ENCODE measurements at regions not wholly inside any gene's neighbourhood (a gene's known extent, or its start where the extent isn't known, plus 50 kb on each side); places are given as distances from the start of the nearest gene placed in this dataset.

- TF ChIP-seq CTCF (IDR thresholded peaks at IDR 0.05), result no peak
- no peaks in the 10 kb centered on the region for H3K9me3 ChIP-seq
- H3K36me3 ChIP-seq, result no peaks in the 10 kb centered on the region
- H3K4me3 ChIP-seq, result no peak overlapping the region
- no peak for DNase-seq (ENCODE audit: low spot score)
- H3K27me3 ChIP-seq, result no peaks in the 10 kb centered on the region
- no peak overlapping the region for H3K27ac ChIP-seq
- no peaks in the 10 kb centered on the region for H3K4me1 ChIP-seq
Observed at GRCh38 chr11:127443297-127443696, 442.7 kb upstream of the KIRREL3 start.

- TF ChIP-seq CTCF (IDR thresholded peaks at IDR 0.05), result no peak
- H3K27ac ChIP-seq, result no peak overlapping the region
- no peak for DNase-seq (ENCODE audit: low spot score)
Observed at GRCh38 chr11:127440616-127441015, 440.0 kb upstream of the KIRREL3 start.

GRCh38 chr11:127425281-127425680 is 424.7 kb upstream of the KIRREL3 start:
- Histone ChIP-seq H3K4me1 (no peaks in the 10 kb centered on the region), H3K9me3 (no peaks in the 10 kb centered on the region), H3K27ac (no peak overlapping the region), H3K36me3 (no peaks in the 10 kb centered on the region), H3K27me3 (no peaks in the 10 kb centered on the region), H3K4me3 (no peak overlapping the region)
- DNase-seq (ENCODE audit: low spot score), result no peak
- no peak for TF ChIP-seq CTCF (IDR thresholded peaks at IDR 0.05)

More at GRCh38 chr11:127440616-127441015, 440.0 kb upstream of the KIRREL3 start:
- Histone ChIP-seq H3K4me1 (no peaks in the 10 kb centered on the region), H3K27me3 (no peaks in the 10 kb centered on the region), H3K9me3 (no peaks in the 10 kb centered on the region), H3K4me3 (no peak overlapping the region), H3K36me3 (no peaks in the 10 kb centered on the region)

- DNase-seq (ENCODE audit: low spot score), result no peak
- Histone ChIP-seq H3K27me3 (no peaks in the 10 kb centered on the region), H3K4me1 (no peaks in the 10 kb centered on the region), H3K27ac (no peak overlapping the region), H3K36me3 (no peaks in the 10 kb centered on the region), H3K4me3 (no peak overlapping the region), H3K9me3 (no peaks in the 10 kb centered on the region)
- no peak for TF ChIP-seq CTCF (IDR thresholded peaks at IDR 0.05)
Observed at GRCh38 chr11:127424661-127425060, 424.1 kb upstream of the KIRREL3 start.

- Histone ChIP-seq H3K4me1 (no peaks in the 10 kb centered on the region), H3K9me3 (no peaks in the 10 kb centered on the region)
Observed at GRCh38 chr11:127420139-127420538, 419.6 kb upstream of the KIRREL3 start.

More at GRCh38 chr11:127420139-127420538, 419.6 kb upstream of the KIRREL3 start:
- TF ChIP-seq CTCF (IDR thresholded peaks at IDR 0.05), result no peak
- Histone ChIP-seq H3K36me3 (no peaks in the 10 kb centered on the region), H3K4me3 (no peak overlapping the region), H3K27me3 (no peaks in the 10 kb centered on the region), H3K27ac (no peak overlapping the region)
- no peak for DNase-seq (ENCODE audit: low spot score)

All from right atrium auricular region (tissue), 2 donors.